MCF 10A (cell line): ENCODE measurements at regions not wholly inside any gene's neighbourhood (a gene's known extent, or its start where the extent isn't known, plus 50 kb on each side); places are given as distances from the start of the nearest gene placed in this dataset.

Experiments
- BruUV-seq: library from RNA; stranded (reverse); fragments of 400-500 nt; replicated peaks from 2 replicates; lab custom pipeline; 2021; lab: Mats Ljungman, UMichigan
- CTCF ChIA-PET: fragments of 300-600 bp; sonication (Branson Sonifier 250); formaldehyde crosslinking; extraction: SDS; loops from one replicate; lab custom pipeline; 2021; ENCODE audit warnings: antibody characterized with exemption, inconsistent platforms; lab: Yijun Ruan, JAX
- POLR2A ChIA-PET: fragments of 300-600, 350-650 bp; sonication (Branson Sonifier 250); formaldehyde crosslinking; extraction: SDS; loops from one replicate; lab custom pipeline; 2020; ENCODE audit warnings: antibody characterized with exemption, inconsistent platforms; lab: Yijun Ruan, JAX
- DNase-seq: peaks from one replicate; pipeline ENCODE4 v3.0.0-alpha.2; 2018; ENCODE audit not compliant: unreplicated experiment
- H3K27ac Mint-ChIP-seq: one replicate; pipeline ENCODE4 v1.8.0; 2022; ENCODE audit warnings: mild to moderate bottlenecking, low read depth, mixed read lengths; ENCODE audit not compliant: unreplicated experiment
- H3K27me3 Mint-ChIP-seq: one replicate; pipeline ENCODE4 v1.8.0; 2022; ENCODE audit warnings: mixed read lengths; ENCODE audit not compliant: insufficient read depth, unreplicated experiment
- H3K36me3 Mint-ChIP-seq: one replicate; pipeline ENCODE4 v1.8.0; 2022; ENCODE audit warnings: mild to moderate bottlenecking, moderate library complexity, mixed read lengths; ENCODE audit not compliant: insufficient read depth, unreplicated experiment
- H3K4me1 Mint-ChIP-seq: one replicate; pipeline ENCODE4 v1.8.0; 2022; ENCODE audit warnings: mixed read lengths; ENCODE audit not compliant: insufficient read depth, unreplicated experiment
- H3K4me3 Mint-ChIP-seq: one replicate; pipeline ENCODE4 v1.8.0; 2022; ENCODE audit warnings: mild to moderate bottlenecking, moderate library complexity, mixed read lengths; ENCODE audit not compliant: unreplicated experiment
- H3K9me3 Mint-ChIP-seq: one replicate; pipeline ENCODE4 v1.8.0; 2022; ENCODE audit warnings: mixed read lengths; ENCODE audit not compliant: unreplicated experiment
- CTCF ChIP-seq: fragments of 200-600 bp; IDR thresholded peaks from one replicate; pipeline ENCODE4 v1.8.0; 2022; ENCODE audit warnings: antibody characterized with exemption, mild to moderate bottlenecking; ENCODE audit not compliant: unreplicated experiment
- intact Hi-C: fragments of 100-400 bp; cut with micrococcal nuclease; formaldehyde crosslinking; loops from 2 replicates; pipeline ENCODE4 v1.14.1; 2022

DNA sequence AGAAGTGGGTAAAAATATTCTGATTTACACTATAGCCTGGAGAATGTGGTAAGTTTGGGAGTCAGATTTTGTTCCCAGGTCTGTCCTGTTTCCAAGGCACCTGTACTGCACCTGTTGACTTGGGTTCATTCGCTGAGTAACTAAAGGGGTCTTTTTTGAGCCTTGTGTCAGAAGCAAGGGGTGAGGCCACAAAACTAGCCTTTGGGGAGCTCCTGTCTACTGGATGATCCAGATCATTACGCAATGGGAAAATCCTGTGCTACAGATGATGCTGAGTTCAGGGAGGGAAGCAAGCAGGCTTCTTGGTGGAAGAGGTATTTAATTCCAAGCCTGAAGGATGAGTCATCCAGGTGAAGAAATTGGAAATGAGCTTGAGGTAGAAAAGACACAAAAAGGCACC, 424.0 kb downstream of the MATN1 start:
- Mint-ChIP-seq H3K9me3 (no peaks in the 10 kb centered on the region), H3K27ac (no peak overlapping the region), H3K4me3 (no peak overlapping the region), H3K4me1 (no peaks in the 10 kb centered on the region), H3K36me3 (peaks cover 5% of the 10 kb centered on the region), H3K27me3 (peaks cover 59% of the 10 kb centered on the region)
- no TSS peak for BruUV-seq
- ChIA-PET CTCF (no interaction called here), POLR2A (no interaction called here)
- DNase-seq, result peak; percentile 39
- intact Hi-C loops, result no loop called here
- TF ChIP-seq CTCF, result no peak

DNA sequence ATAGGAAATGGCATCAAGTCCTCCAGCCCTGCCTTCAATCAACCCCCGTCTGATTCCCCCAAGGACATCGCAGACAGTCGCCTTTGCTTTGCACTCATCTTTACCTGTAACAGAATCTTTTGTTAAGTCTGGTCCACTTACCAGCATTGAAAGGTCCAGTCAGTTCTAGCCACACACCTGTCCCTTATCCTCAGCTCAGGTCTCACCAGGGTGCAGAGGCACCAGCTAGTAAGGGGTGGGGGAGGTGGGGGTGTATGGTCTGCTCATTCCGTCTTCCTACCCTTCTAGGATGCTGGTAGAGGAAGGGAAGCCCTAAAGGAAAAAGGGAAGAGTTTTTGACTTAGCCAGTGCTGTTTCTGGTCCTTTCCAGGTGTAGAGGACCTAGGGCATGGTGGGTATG, 427.7 kb downstream of the MATN1 start:
- H3K4me1 Mint-ChIP-seq, result no peaks in the 10 kb centered on the region
- no TSS peak for BruUV-seq
- TF ChIP-seq CTCF, result no peak
- H3K27ac Mint-ChIP-seq, result no peak overlapping the region
- no peak overlapping the region for H3K4me3 Mint-ChIP-seq
- DNase-seq, result no peak
- intact Hi-C loops, result no loop called here
- peaks cover 62% of the 10 kb centered on the region for H3K27me3 Mint-ChIP-seq
- CTCF ChIA-PET, result interaction anchor here (0.6 kb wide), 1 partner anchor 985 kb away, joined by 3 read pairs; no protein-coding TSS in a partner anchor
- H3K36me3 Mint-ChIP-seq, result no peaks in the 10 kb centered on the region
- H3K9me3 Mint-ChIP-seq, result no peaks in the 10 kb centered on the region
- POLR2A ChIA-PET, result no interaction called here

- no peaks in the 10 kb centered on the region for H3K4me1 Mint-ChIP-seq
- POLR2A ChIA-PET, result no interaction called here
These were observed 428.1 kb downstream of the MATN1 start for GRCh38 chr1:30295266-30295665.

DNA sequence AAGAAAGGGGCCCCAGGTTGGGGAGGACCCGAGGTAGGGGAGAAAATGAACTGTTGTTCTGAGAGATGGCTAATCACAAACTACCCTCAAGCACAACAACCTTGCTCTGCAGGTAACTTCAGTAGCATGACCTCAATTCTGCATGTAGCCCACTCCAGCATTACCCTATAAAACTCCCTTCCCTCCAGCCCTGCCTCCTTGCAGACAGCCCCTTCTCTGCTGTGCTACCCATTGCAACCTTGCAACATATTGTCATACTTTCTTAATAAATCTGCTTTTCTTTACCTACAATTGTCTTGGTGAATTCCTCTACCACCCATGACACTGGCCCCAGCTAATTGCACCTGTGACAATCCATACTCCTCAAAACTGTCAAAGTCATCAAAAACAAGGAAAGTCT, 428.9 kb downstream of the MATN1 start:
- intact Hi-C loops, result no loop called here
- BruUV-seq, result no TSS peak
- POLR2A ChIA-PET, result no interaction called here

More at GRCh38 chr1:30295266-30295665, 428.1 kb downstream of the MATN1 start:
- CTCF ChIA-PET, result interaction anchor here (0.6 to 0.7 kb wide), 2 partner anchors 85 to 984 kb away, joined by 3 read pairs; no protein-coding TSS in a partner anchor
- H3K36me3 Mint-ChIP-seq, result no peaks in the 10 kb centered on the region
- H3K27ac Mint-ChIP-seq, result no peak overlapping the region
- TF ChIP-seq CTCF, result no peak
- BruUV-seq, result no TSS peak
- DNase-seq, result no peak
- H3K4me3 Mint-ChIP-seq, result no peak overlapping the region
- intact Hi-C loops, result no loop called here
- H3K27me3 Mint-ChIP-seq, result peaks cover 66% of the 10 kb centered on the region
- no peaks in the 10 kb centered on the region for H3K9me3 Mint-ChIP-seq

More for the DNA sequence above, 428.9 kb downstream of the MATN1 start:
- CTCF ChIA-PET, result interaction anchor here (0.5 to 0.7 kb wide), 2 partner anchors 86 to 473 kb away, joined by 3 read pairs; no protein-coding TSS in a partner anchor
- TF ChIP-seq CTCF, result no peak
- Mint-ChIP-seq H3K4me1 (no peaks in the 10 kb centered on the region), H3K27me3 (peaks cover 73% of the 10 kb centered on the region), H3K9me3 (no peaks in the 10 kb centered on the region), H3K4me3 (no peak overlapping the region), H3K27ac (no peak overlapping the region), H3K36me3 (no peaks in the 10 kb centered on the region)
- DNase-seq, result no peak
